A673 (cell line): ENCODE measurements at regions not wholly inside any gene's neighbourhood (a gene's known extent, or its start where the extent isn't known, plus 50 kb on each side); places are given as distances from the start of the nearest gene placed in this dataset.

Source experiments
- CTCF ChIP-seq: fragments of 300-800, 200-600 bp; sonication (generic); conservative IDR thresholded peaks from 2 replicates; pipeline ENCODE4 v1.5.1; 2017; ENCODE audit warnings: low read depth, mild to moderate bottlenecking, antibody characterized with exemption, low read length, moderate library complexity, mixed read lengths
- EZH2 ChIP-seq: fragments of 200-600 bp; sonication (generic); IDR thresholded peaks from 2 replicates; pipeline ENCODE4 v1.6.1; 2017; ENCODE audit warnings: borderline replicate concordance, low read depth, mild to moderate bottlenecking, mixed read lengths, antibody characterized with exemption, low read length; ENCODE audit not compliant: poor library complexity, severe bottlenecking

- TF ChIP-seq CTCF (no peak), EZH2 (no peak)
Measured at GRCh38 chrX:7568130-7568529, 274.8 kb upstream of the VCX start.
